ENCODE measurements at regions not wholly inside any gene's neighbourhood (a gene's known extent, or its start where the extent isn't known, plus 50 kb on each side); places are given as distances from the start of the nearest gene placed in this dataset.

- ChIA-PET CTCF (no interaction called here), POLR2A (no interaction called here)
- TF ChIP-seq CTCF (IDR thresholded peaks at IDR 0.05; ENCODE audit: insufficient read depth, low read depth, low read length), result no peak
- Histone ChIP-seq H3K27me3 (ENCODE audit: control insufficient read depth, insufficient read depth, low read length) (peaks cover 1% of the 10 kb centered on the region; the same call in 1 of the 2 replicates), H3K36me3 (ENCODE audit: control insufficient read depth, insufficient read depth, low read length) (no peaks in the 10 kb centered on the region), H3K4me3 (ENCODE audit: low read depth, low read length) (no peak overlapping the region)
- DNase-seq (ENCODE audit: low read depth), result no peak
Measured at GRCh38 chr4:37759833-37760232, 66.7 kb upstream of the PGM2 start.

DNA sequence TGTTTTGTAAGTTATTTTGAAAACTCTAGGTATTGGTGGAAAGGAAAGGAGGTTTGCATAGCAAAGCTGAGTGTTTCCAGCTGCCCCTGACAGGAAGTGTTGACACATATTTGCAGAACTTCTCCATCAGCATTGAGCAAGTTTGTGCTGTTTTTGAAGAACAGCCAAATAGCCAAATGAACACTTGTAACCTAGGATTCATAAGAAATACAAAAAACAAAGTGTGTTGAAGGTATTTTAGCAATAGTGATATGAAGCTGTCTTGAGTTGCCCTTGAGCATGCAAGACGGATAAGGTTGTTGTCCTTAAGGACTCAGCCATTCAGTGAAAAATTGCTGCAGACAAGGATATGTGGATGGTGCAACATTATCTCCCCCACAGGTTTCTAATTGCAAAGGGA, 68.3 kb upstream of the PGM2 start:
- Histone ChIP-seq H3K4me3 (ENCODE audit: low read depth, low read length) (no peak overlapping the region), H3K27me3 (ENCODE audit: control insufficient read depth, insufficient read depth, low read length) (peaks cover 2% of the 10 kb centered on the region; the same call in 1 of the 2 replicates), H3K36me3 (ENCODE audit: control insufficient read depth, insufficient read depth, low read length) (no peaks in the 10 kb centered on the region)
- no peak for TF ChIP-seq CTCF (IDR thresholded peaks at IDR 0.05; ENCODE audit: insufficient read depth, low read depth, low read length)
- POLR2A ChIA-PET, result no interaction called here
- CTCF ChIA-PET, result interaction anchor here (1.2 kb wide), 1 partner anchor 8 kb away, joined by 4 read pairs; no protein-coding TSS in a partner anchor
- DNase-seq (ENCODE audit: low read depth), result no peak

- Histone ChIP-seq H3K27me3 (ENCODE audit: control insufficient read depth, insufficient read depth, low read length) (peaks cover 2% of the 10 kb centered on the region; the same call in 1 of the 2 replicates), H3K4me3 (ENCODE audit: low read depth, low read length) (no peak overlapping the region), H3K36me3 (ENCODE audit: control insufficient read depth, insufficient read depth, low read length) (no peaks in the 10 kb centered on the region)
- TF ChIP-seq CTCF (IDR thresholded peaks at IDR 0.05; ENCODE audit: insufficient read depth, low read depth, low read length), result no peak
- POLR2A ChIA-PET, result no interaction called here
- DNase-seq (ENCODE audit: low read depth), result no peak
- CTCF ChIA-PET, result interaction anchor here (1.2 kb wide), 1 partner anchor 8 kb away, joined by 4 read pairs; no protein-coding TSS in a partner anchor
Measured at GRCh38 chr4:37757761-37758160, 68.7 kb upstream of the PGM2 start.

GRCh38 chr4:37757121-37757520, 69.4 kb upstream of the PGM2 start:
- POLR2A ChIA-PET, result no interaction called here
- Histone ChIP-seq H3K27me3 (ENCODE audit: control insufficient read depth, insufficient read depth, low read length) (peaks cover 2% of the 10 kb centered on the region; the same call in 1 of the 2 replicates), H3K36me3 (ENCODE audit: control insufficient read depth, insufficient read depth, low read length) (no peaks in the 10 kb centered on the region), H3K4me3 (ENCODE audit: low read depth, low read length) (no peak overlapping the region)
- CTCF ChIA-PET, result interaction anchor here (1.2 kb wide), 1 partner anchor 9 kb away, joined by 4 read pairs; no protein-coding TSS in a partner anchor
- TF ChIP-seq CTCF (IDR thresholded peaks at IDR 0.05; ENCODE audit: insufficient read depth, low read depth, low read length), result no peak
- no peak for DNase-seq (ENCODE audit: low read depth)

- no peak for TF ChIP-seq CTCF (IDR thresholded peaks at IDR 0.05; ENCODE audit: insufficient read depth, low read depth, low read length)
- DNase-seq (ENCODE audit: low read depth), result no peak
- Histone ChIP-seq H3K27me3 (ENCODE audit: control insufficient read depth, insufficient read depth, low read length) (peaks cover 2% of the 10 kb centered on the region; the same call in 1 of the 2 replicates), H3K36me3 (ENCODE audit: control insufficient read depth, insufficient read depth, low read length) (no peaks in the 10 kb centered on the region), H3K4me3 (ENCODE audit: low read depth, low read length) (no peak overlapping the region)
- ChIA-PET POLR2A (no interaction called here), CTCF (interaction anchor here (1.1 to 1.5 kb wide), 2 partner anchors 12 to 17 kb away, joined by 3 read pairs; no protein-coding TSS in a partner anchor)
Measured at GRCh38 chr4:37754410-37755185, 68.4 kb upstream of the RELL1 start.
